Right lobe of liver (tissue), 4 donors: ENCODE measurements at regions not wholly inside any gene's neighbourhood (a gene's known extent, or its start where the extent isn't known, plus 50 kb on each side); places are given as distances from the start of the nearest gene placed in this dataset.

Source experiments
- CTCF ChIP-seq, 4 donors: fragments of 200-600 bp in 3 of 4; fragments of 450-650 bp in 1 of 4; IDR thresholded peaks; one replicate each; pipeline versions ENCODE4 v1.5.1 to v1.8.0; 2016 to 2022; ENCODE audit warnings: antibody characterized with exemption in 4 of 4, mild to moderate bottlenecking in 2 of 4
- POLR2A ChIP-seq: fragments of 450-650 bp; IDR thresholded peaks from one replicate; pipeline ENCODE4 v1.6.1; 2017; ENCODE audit warnings: antibody characterized with exemption, mild to moderate bottlenecking
- donor health status: DM: no; HTN: no; CAD: no.
- donor health status: DM: no; HTN: no; CAD: no.
- donor health status: DM: no; HTN: yes; CAD: no.

DNA sequence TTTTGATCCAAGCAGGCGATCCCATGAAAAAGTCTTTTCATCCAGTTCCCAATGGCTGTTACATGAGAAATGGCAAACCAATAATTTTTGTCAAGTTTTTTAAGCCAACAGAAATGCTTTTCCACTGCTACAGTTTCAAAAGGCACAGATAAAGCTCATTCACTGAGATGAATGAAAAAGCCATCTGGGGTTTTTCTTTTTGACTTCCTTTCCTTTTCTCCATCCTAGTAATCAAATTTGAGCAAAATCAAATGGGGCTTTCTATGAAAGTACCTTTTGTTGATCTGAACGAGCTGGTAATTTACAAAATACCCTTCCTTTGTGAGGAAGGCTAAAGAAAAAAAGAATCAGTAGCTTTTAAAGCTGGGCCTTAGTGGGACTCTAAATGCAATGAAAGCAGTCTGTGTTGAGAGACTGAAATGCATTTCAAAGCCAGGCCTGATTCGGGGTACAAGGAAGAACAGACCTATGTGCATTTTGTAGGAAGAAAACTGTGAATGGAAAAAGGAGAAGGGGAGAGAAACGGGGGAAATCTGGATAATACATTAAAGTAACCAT, 185.2 kb upstream of the DNAJC19 start:
- TF ChIP-seq CTCF (IDR thresholded peaks at IDR 0.05) (no peak), POLR2A (no peak)
